SK-N-SH treated with all-trans-retinoic acid at 6 μM for 48 hours (cell line): ENCODE measurements at regions not wholly inside any gene's neighbourhood (a gene's known extent, or its start where the extent isn't known, plus 50 kb on each side); places are given as distances from the start of the nearest gene placed in this dataset.

Experiments
- ATAC-seq: fragments of 200-7000 bp; cut with Tn5 transposase; 3 replicates; pipeline ENCODE4 v1.9.1; 2020; ENCODE audit warnings: mild to moderate bottlenecking, moderate library complexity
- ARNTL ChIP-seq: fragments of 450-650 bp; formaldehyde crosslinking; IDR thresholded peaks from 2 replicates; pipeline ENCODE4 v1.5.0; 2020; ENCODE audit warnings: low read depth, mild to moderate bottlenecking, moderate library complexity, borderline replicate concordance
- BACH2 ChIP-seq: fragments of 250-450 bp; sonication (Bioruptor Pico); IDR thresholded peaks from 2 replicates; pipeline ENCODE4 v1.9.0; 2021; ENCODE audit warnings: mild to moderate bottlenecking, borderline replicate concordance
- CREB5 ChIP-seq: fragments of 250-450 bp; sonication (Bioruptor Pico); IDR thresholded peaks from 2 replicates; pipeline ENCODE4 v1.5.1; 2020; ENCODE audit warnings: low read depth, mild to moderate bottlenecking, moderate library complexity
- CSDC2 ChIP-seq: fragments of 250-450 bp; sonication (Bioruptor Pico); IDR thresholded peaks from 2 replicates; pipeline ENCODE4 v1.5.0; 2020; ENCODE audit warnings: mild to moderate bottlenecking, moderate library complexity
- ESRRG ChIP-seq: fragments of 250-450 bp; sonication (Bioruptor Pico); IDR thresholded peaks from 2 replicates; pipeline ENCODE4 v1.6.1; 2021; ENCODE audit warnings: mild to moderate bottlenecking
- GLIS3 ChIP-seq: fragments of 250-450 bp; sonication (Bioruptor Pico); IDR thresholded peaks from 2 replicates; pipeline ENCODE4 v1.5.0; 2020; ENCODE audit warnings: mild to moderate bottlenecking, moderate library complexity
- ISL1 ChIP-seq: fragments of 250-450 bp; sonication (Bioruptor Pico); IDR thresholded peaks from 2 replicates; pipeline ENCODE4 v2.1.2; 2022; ENCODE audit warnings: mild to moderate bottlenecking, moderate library complexity
- OSR1 ChIP-seq: fragments of 250-450 bp; sonication (Bioruptor Pico); IDR thresholded peaks from 2 replicates; pipeline ENCODE4 v1.8.0; 2022; ENCODE audit warnings: moderate library complexity, mild to moderate bottlenecking, inconsistent platforms
- POU6F1 ChIP-seq: fragments of 250-450 bp; sonication (Bioruptor Pico); IDR thresholded peaks from 2 replicates; pipeline ENCODE4 v1.8.0; 2021; ENCODE audit warnings: low read depth, mild to moderate bottlenecking, moderate library complexity, borderline replicate concordance
- PPARA ChIP-seq: fragments of 250-450 bp; sonication (Bioruptor Pico); IDR thresholded peaks from 2 replicates; pipeline ENCODE4 v1.5.0; 2020; ENCODE audit warnings: mild to moderate bottlenecking, borderline replicate concordance
- RARB ChIP-seq: fragments of 250-450 bp; sonication (Bioruptor Pico); IDR thresholded peaks from 2 replicates; pipeline ENCODE4 v1.8.0; 2021; ENCODE audit warnings: mild to moderate bottlenecking, moderate library complexity
- SNAI2 ChIP-seq: fragments of 250-450 bp; sonication (Bioruptor Pico); IDR thresholded peaks from 2 replicates; pipeline ENCODE4 v1.5.0; 2020; ENCODE audit warnings: mild to moderate bottlenecking, moderate library complexity
- TOX ChIP-seq: fragments of 250-450 bp; sonication (Bioruptor Pico); IDR thresholded peaks from 2 replicates; pipeline ENCODE4 v1.8.0; 2021; ENCODE audit warnings: mild to moderate bottlenecking, moderate library complexity, borderline replicate concordance
- ZC3H10 ChIP-seq: fragments of 250-450 bp; sonication (Bioruptor Pico); IDR thresholded peaks from 2 replicates; pipeline ENCODE4 v1.5.1; 2021; ENCODE audit warnings: mild to moderate bottlenecking, moderate library complexity
- ZFP3 ChIP-seq: fragments of 250-450 bp; sonication (Bioruptor Pico); IDR thresholded peaks from 2 replicates; pipeline ENCODE4 v1.5.0; 2020; ENCODE audit warnings: mild to moderate bottlenecking, moderate library complexity
- ZFP30 ChIP-seq: fragments of 450-650 bp; formaldehyde crosslinking; IDR thresholded peaks from 2 replicates; pipeline ENCODE4 v1.5.0; 2022; ENCODE audit warnings: mild to moderate bottlenecking, moderate library complexity
- ZNF565 ChIP-seq: fragments of 450-650 bp; formaldehyde crosslinking; conservative IDR thresholded peaks from 2 replicates; pipeline ENCODE4 v1.5.0; 2020; ENCODE audit warnings: low read depth, mild to moderate bottlenecking, moderate library complexity
- ZNF70 ChIP-seq: fragments of 450-650 bp; formaldehyde crosslinking; IDR thresholded peaks from 2 replicates; pipeline ENCODE4 v1.5.0; 2020; ENCODE audit warnings: mild to moderate bottlenecking, moderate library complexity
- ZNF8 ChIP-seq: fragments of 450-650 bp; formaldehyde crosslinking; IDR thresholded peaks from 2 replicates; pipeline ENCODE4 v1.5.0; 2020; ENCODE audit warnings: mild to moderate bottlenecking, moderate library complexity
- TF ChIP-seq, protein P1 (sequence below): fragments of 250-450 bp; sonication (Bioruptor Pico); IDR thresholded peaks from 2 replicates; pipeline ENCODE4 v1.5.0; 2020; ENCODE audit warnings: mild to moderate bottlenecking, moderate library complexity
- TF ChIP-seq, protein P2 (sequence below): fragments of 250-450 bp; sonication (Bioruptor Pico); IDR thresholded peaks from 2 replicates; pipeline ENCODE4 v1.5.1; 2021; ENCODE audit warnings: mild to moderate bottlenecking, moderate library complexity
- TF ChIP-seq, protein P3 (sequence below): fragments of 250-450 bp; sonication (Bioruptor Pico); IDR thresholded peaks from 2 replicates; pipeline ENCODE4 v1.8.0; 2020; ENCODE audit warnings: mild to moderate bottlenecking, moderate library complexity, borderline replicate concordance

DNA sequence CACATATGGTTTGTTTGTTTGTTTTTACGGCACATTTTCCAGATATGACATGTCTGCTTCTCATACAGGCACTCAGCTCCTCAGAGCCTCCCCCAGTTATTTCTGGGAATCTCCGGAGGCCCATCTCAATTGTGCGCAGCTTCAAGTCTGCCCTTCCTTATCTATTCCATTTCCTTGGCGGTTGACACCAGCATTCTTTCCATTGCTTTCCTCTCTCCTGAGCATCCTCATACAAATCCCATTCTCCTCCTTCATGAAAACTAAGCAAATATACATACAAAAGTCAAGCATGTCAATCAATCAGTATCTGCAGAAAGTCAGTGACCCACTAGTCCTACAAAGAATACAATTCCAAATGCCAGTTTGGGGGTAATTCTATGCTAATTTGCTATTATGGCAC is 166.7 kb downstream of the SQOR start (continued):
- TF ChIP-seq, protein P1, sequence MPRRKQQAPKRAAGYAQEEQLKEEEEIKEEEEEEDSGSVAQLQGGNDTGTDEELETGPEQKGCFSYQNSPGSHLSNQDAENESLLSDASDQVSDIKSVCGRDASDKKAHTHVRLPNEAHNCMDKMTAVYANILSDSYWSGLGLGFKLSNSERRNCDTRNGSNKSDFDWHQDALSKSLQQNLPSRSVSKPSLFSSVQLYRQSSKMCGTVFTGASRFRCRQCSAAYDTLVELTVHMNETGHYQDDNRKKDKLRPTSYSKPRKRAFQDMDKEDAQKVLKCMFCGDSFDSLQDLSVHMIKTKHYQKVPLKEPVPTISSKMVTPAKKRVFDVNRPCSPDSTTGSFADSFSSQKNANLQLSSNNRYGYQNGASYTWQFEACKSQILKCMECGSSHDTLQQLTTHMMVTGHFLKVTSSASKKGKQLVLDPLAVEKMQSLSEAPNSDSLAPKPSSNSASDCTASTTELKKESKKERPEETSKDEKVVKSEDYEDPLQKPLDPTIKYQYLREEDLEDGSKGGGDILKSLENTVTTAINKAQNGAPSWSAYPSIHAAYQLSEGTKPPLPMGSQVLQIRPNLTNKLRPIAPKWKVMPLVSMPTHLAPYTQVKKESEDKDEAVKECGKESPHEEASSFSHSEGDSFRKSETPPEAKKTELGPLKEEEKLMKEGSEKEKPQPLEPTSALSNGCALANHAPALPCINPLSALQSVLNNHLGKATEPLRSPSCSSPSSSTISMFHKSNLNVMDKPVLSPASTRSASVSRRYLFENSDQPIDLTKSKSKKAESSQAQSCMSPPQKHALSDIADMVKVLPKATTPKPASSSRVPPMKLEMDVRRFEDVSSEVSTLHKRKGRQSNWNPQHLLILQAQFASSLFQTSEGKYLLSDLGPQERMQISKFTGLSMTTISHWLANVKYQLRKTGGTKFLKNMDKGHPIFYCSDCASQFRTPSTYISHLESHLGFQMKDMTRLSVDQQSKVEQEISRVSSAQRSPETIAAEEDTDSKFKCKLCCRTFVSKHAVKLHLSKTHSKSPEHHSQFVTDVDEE: no peak
- TF ChIP-seq, all 23 proteins: peak for 0

DNA sequence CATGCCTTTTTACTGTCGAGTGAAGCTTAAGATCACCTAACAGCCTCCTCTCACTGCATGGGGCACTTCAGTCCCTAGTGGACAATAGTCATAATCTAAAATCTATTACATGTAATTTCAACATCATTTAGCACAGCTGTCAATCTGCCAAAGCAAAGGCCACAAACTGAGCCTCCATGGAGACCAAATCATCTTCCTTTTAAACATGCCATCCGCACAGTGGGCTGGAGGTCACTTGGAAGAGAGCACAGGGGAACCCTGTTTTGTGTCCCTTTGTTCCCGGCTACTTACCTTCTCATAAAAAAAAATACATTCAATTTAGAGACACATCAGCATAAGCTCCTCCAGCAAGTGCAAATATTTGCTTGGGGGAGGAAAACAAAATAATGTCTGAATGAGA is 167.3 kb downstream of the SQOR start:
- no peak for ATAC-seq
- no peak for TF ChIP-seq ZNF565 (CRISPR knock-in tag)
- no peak for TF ChIP-seq ISL1 (CRISPR knock-in tag)
- no peak for TF ChIP-seq TOX (CRISPR knock-in tag)
- no peak for TF ChIP-seq ZFP30 (CRISPR knock-in tag)
- no peak for TF ChIP-seq ZC3H10 (CRISPR knock-in tag)
- TF ChIP-seq RARB (CRISPR knock-in tag): no peak
- no peak for TF ChIP-seq BACH2 (CRISPR knock-in tag)
- TF ChIP-seq ESRRG (CRISPR knock-in tag): no peak
- TF ChIP-seq SNAI2 (CRISPR knock-in tag): no peak
- no peak for TF ChIP-seq ZFP3
- TF ChIP-seq POU6F1 (CRISPR knock-in tag): no peak
- TF ChIP-seq, protein P2, sequence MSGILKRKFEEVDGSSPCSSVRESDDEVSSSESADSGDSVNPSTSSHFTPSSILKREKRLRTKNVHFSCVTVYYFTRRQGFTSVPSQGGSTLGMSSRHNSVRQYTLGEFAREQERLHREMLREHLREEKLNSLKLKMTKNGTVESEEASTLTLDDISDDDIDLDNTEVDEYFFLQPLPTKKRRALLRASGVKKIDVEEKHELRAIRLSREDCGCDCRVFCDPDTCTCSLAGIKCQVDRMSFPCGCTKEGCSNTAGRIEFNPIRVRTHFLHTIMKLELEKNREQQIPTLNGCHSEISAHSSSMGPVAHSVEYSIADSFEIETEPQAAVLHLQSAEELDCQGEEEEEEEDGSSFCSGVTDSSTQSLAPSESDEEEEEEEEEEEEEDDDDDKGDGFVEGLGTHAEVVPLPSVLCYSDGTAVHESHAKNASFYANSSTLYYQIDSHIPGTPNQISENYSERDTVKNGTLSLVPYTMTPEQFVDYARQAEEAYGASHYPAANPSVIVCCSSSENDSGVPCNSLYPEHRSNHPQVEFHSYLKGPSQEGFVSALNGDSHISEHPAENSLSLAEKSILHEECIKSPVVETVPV: no peak
- TF ChIP-seq, protein P3, sequence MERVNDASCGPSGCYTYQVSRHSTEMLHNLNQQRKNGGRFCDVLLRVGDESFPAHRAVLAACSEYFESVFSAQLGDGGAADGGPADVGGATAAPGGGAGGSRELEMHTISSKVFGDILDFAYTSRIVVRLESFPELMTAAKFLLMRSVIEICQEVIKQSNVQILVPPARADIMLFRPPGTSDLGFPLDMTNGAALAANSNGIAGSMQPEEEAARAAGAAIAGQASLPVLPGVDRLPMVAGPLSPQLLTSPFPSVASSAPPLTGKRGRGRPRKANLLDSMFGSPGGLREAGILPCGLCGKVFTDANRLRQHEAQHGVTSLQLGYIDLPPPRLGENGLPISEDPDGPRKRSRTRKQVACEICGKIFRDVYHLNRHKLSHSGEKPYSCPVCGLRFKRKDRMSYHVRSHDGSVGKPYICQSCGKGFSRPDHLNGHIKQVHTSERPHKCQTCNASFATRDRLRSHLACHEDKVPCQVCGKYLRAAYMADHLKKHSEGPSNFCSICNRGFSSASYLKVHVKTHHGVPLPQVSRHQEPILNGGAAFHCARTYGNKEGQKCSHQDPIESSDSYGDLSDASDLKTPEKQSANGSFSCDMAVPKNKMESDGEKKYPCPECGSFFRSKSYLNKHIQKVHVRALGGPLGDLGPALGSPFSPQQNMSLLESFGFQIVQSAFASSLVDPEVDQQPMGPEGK (CRISPR knock-in tag): no peak
- TF ChIP-seq CSDC2 (CRISPR knock-in tag): no peak
- no peak for TF ChIP-seq OSR1 (CRISPR knock-in tag)
- TF ChIP-seq PPARA (CRISPR knock-in tag): no peak

DNA sequence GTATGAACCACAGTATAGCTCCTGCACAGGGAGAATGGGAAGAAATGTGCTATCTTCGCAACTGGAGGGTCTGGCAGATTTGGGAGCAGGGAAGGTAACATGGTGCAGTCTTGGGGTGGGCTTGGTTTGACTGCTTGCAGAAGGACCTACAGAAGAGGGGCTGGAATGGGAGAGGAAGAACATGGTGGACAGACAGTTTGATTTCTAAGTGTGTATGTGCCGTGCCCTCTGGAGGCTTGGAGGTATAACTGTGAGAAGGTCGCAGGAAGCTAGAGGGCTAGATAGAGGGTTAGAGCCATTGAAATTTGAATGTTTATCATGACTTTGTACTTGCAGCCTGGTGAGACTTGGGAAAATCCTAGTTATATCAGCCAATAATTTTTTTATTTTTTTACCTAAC is 169.2 kb downstream of the SQOR start:
- no peak for ATAC-seq
- TF ChIP-seq, protein P3 (CRISPR knock-in tag): no peak
- TF ChIP-seq ZFP3 (no peak), ESRRG (CRISPR knock-in tag) (no peak), CREB5 (CRISPR knock-in tag) (no peak), ZFP30 (CRISPR knock-in tag) (no peak), ZNF70 (CRISPR knock-in tag) (no peak), ISL1 (CRISPR knock-in tag) (no peak), ARNTL (CRISPR knock-in tag) (no peak), ZNF8 (CRISPR knock-in tag) (no peak), RARB (CRISPR knock-in tag) (no peak), ZNF565 (CRISPR knock-in tag) (no peak), SNAI2 (CRISPR knock-in tag) (no peak), CSDC2 (CRISPR knock-in tag) (no peak), OSR1 (CRISPR knock-in tag) (no peak), GLIS3 (CRISPR knock-in tag) (no peak), BACH2 (CRISPR knock-in tag) (no peak), PPARA (CRISPR knock-in tag) (no peak)
- TF ChIP-seq, protein P1: no peak
- TF ChIP-seq, protein P2: no peak
